Astrocyte of the cerebellum (primary cell): ENCODE measurements at regions not wholly inside any gene's neighbourhood (a gene's known extent, or its start where the extent isn't known, plus 50 kb on each side); places are given as distances from the start of the nearest gene placed in this dataset.

Experiments
- DNase-seq: peaks from one replicate; pipeline ENCODE4 v3.0.0-alpha.2; 2011; ENCODE audit warnings: low read depth
- H3K4me3 ChIP-seq: 2 replicates; pipeline ENCODE4 v1.5.1; 2011; ENCODE audit warnings: mild to moderate bottlenecking, low read depth, low read length, moderate library complexity
- CTCF ChIP-seq: IDR thresholded peaks from 2 replicates; pipeline ENCODE4 v1.5.1; 2012; ENCODE audit warnings: low read length, low read depth, moderate library complexity, mild to moderate bottlenecking; ENCODE audit errors: missing control alignments
- in situ Hi-C: cut with HindIII; loops from 2 replicates; pipeline ENCODE4 v1.10.0; 2017; ENCODE audit warnings: low sequenced_read_pairs

GRCh38 chr12:18808221-18808620, 70.3 kb downstream of the CAPZA3 start:
- no peak for TF ChIP-seq CTCF
- in situ Hi-C loops: no loop called here
- no peak for DNase-seq
- no peak overlapping the region for H3K4me3 ChIP-seq

GRCh38 chr12:18810537-18811253, 72.8 kb downstream of the CAPZA3 start:
- DNase-seq: no peak
- H3K4me3 ChIP-seq: no peak overlapping the region
- no peak for TF ChIP-seq CTCF
- in situ Hi-C loops: no loop called here

- TF ChIP-seq CTCF: no peak
- no peak overlapping the region for H3K4me3 ChIP-seq
- DNase-seq: no peak
- in situ Hi-C loops: no loop called here
These were observed 73.4 kb downstream of the CAPZA3 start for GRCh38 chr12:18811273-18811672.

GRCh38 chr12:18813753-18814152, 75.8 kb downstream of the CAPZA3 start:
- DNase-seq: no peak

GRCh38 chr12:18818579-18819268, 80.8 kb downstream of the CAPZA3 start:
- DNase-seq: no peak
- no peak overlapping the region for H3K4me3 ChIP-seq
- TF ChIP-seq CTCF: no peak
- in situ Hi-C loops: no loop called here

More at GRCh38 chr12:18813753-18814152, 75.8 kb downstream of the CAPZA3 start:
- no peak for TF ChIP-seq CTCF
- in situ Hi-C loops: no loop called here
- H3K4me3 ChIP-seq: no peak overlapping the region

- no peak for TF ChIP-seq CTCF
- no peak for DNase-seq
- no peak overlapping the region for H3K4me3 ChIP-seq
- in situ Hi-C loops: no loop called here
These were observed 81.6 kb downstream of the CAPZA3 start for GRCh38 chr12:18819484-18819883.
